ENCODE measurements at regions not wholly inside any gene's neighbourhood (a gene's known extent, or its start where the extent isn't known, plus 50 kb on each side); places are given as distances from the start of the nearest gene placed in this dataset.
"Not testable (repeated sequence)": the region's sequence is repeated elsewhere in the genome, so short reads cannot be mapped to it uniquely, and the experiment has no call there.

DNA sequence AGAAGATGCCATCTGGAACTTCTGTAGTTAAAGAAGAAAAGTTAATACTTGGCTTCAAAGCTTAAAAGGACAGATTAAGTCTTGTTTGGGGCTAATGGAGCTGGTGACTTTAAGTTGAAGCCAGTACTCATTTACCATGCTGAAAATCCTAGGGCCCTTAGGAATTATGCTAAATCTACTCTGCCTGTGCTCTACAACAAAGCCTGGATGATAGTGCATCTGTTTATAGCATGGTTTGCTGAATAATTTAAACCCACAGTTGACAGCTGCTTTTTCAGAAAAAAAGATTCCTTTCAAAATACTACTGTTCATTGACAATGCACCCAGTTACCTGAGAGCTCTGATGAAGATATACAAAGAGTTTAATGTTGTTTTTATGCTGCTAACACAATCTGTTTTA, 393.5 kb downstream of the MAT2B start:
- CTCF ChIA-PET, result no interaction called here
- no peak overlapping the region for H3K9ac ChIP-seq (replicated peaks; ENCODE audit: extremely low read depth, insufficient read depth, low read length)
- POLR2A ChIA-PET, result no interaction called here
- no peak overlapping the region for H3K27ac ChIP-seq (ENCODE audit: insufficient read depth, low read depth, low read length)
- H4K20me1 ChIP-seq (replicated peaks; ENCODE audit: control insufficient read depth, extremely low read depth, insufficient read depth, low read length), result no peaks in the 10 kb centered on the region
- H3K4me1 ChIP-seq (ENCODE audit: control insufficient read depth, extremely low read depth, insufficient read depth, low read length), result peaks cover 13% of the 10 kb centered on the region
- intact Hi-C loops (cut with micrococcal nuclease), result no loop called here
- H3K36me3 ChIP-seq (ENCODE audit: control insufficient read depth in 2 of 2, extremely low read depth in 1 of 2, insufficient read depth in 2 of 2, low read length in 2 of 2), result no peaks in the 10 kb centered on the region
- dilution Hi-C loops (cut with MboI; ENCODE audit: extremely low pct_ligation_motif_present, low sequenced_read_pairs), result no loop called here
- H3K9me1 ChIP-seq (replicated peaks; ENCODE audit: control insufficient read depth, extremely low read depth, insufficient read depth, low read length), result no peaks in the 10 kb centered on the region
- no peaks in the 10 kb centered on the region for H3K79me2 ChIP-seq (ENCODE audit: control insufficient read depth, insufficient read depth, low read length)
- no peak overlapping the region for H3K4me3 ChIP-seq (replicated peaks in 1 of 3; ENCODE audit: insufficient read depth in 1 of 3, low read depth in 1 of 3, low read length in 3 of 3)
- H3K9me3 ChIP-seq (replicated peaks; ENCODE audit: control insufficient read depth, insufficient read depth, low read length), result no peaks in the 10 kb centered on the region
- no TSS peak for BruUV-seq (replicated peaks)
- H2AFZ ChIP-seq (ENCODE audit: low read depth, low read length), result no peak overlapping the region
- TF ChIP-seq GATA2 (IDR thresholded peaks at IDR 0.05; ENCODE audit: insufficient read depth, insufficient read length, low read depth, low read length), result no peak
- TF ChIP-seq, protein P1, sequence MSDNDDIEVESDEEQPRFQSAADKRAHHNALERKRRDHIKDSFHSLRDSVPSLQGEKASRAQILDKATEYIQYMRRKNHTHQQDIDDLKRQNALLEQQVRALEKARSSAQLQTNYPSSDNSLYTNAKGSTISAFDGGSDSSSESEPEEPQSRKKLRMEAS (IDR thresholded peaks at IDR 0.05; ENCODE audit: insufficient read depth, insufficient read length), result no peak
- TF ChIP-seq, protein P2, sequence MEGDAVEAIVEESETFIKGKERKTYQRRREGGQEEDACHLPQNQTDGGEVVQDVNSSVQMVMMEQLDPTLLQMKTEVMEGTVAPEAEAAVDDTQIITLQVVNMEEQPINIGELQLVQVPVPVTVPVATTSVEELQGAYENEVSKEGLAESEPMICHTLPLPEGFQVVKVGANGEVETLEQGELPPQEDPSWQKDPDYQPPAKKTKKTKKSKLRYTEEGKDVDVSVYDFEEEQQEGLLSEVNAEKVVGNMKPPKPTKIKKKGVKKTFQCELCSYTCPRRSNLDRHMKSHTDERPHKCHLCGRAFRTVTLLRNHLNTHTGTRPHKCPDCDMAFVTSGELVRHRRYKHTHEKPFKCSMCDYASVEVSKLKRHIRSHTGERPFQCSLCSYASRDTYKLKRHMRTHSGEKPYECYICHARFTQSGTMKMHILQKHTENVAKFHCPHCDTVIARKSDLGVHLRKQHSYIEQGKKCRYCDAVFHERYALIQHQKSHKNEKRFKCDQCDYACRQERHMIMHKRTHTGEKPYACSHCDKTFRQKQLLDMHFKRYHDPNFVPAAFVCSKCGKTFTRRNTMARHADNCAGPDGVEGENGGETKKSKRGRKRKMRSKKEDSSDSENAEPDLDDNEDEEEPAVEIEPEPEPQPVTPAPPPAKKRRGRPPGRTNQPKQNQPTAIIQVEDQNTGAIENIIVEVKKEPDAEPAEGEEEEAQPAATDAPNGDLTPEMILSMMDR (IDR thresholded peaks at IDR 0.05; ENCODE audit: extremely low read depth in 1 of 2, insufficient read depth in 1 of 2, low read depth in 1 of 2, low read length in 2 of 2), result no peak
- TF ChIP-seq EZH2 (IDR thresholded peaks at IDR 0.05; ENCODE audit: borderline replicate concordance, low read depth, low read length, severe bottlenecking), result no peak
- no peak for TF ChIP-seq MYC (IDR thresholded peaks at IDR 0.05; ENCODE audit: low read depth, low read length)
- TF ChIP-seq JUN (IDR thresholded peaks at IDR 0.05; ENCODE audit: borderline replicate concordance, insufficient read depth, insufficient read length, low read depth), result no peak
- TF ChIP-seq POLR2A (IDR thresholded peaks at IDR 0.05; ENCODE audit: low read depth, low read length), result no peak
- TF ChIP-seq POLR2AphosphoS5 (IDR thresholded peaks at IDR 0.05; ENCODE audit: insufficient read depth, low read depth, low read length), result no peak
- no peak for TF ChIP-seq FOS (IDR thresholded peaks at IDR 0.05; ENCODE audit: borderline replicate concordance, insufficient read depth, low read length)
- FAIRE-seq (no peak), DNase-seq (ENCODE audit: low read depth, low spot score) (no peak)
- H3K4me2 ChIP-seq (ENCODE audit: insufficient read depth, low read length), result no peak overlapping the region
- no peaks in the 10 kb centered on the region for H3K27me3 ChIP-seq (ENCODE audit: control insufficient read depth in 2 of 2, insufficient read depth in 2 of 2, low read length in 2 of 2)

DNA sequence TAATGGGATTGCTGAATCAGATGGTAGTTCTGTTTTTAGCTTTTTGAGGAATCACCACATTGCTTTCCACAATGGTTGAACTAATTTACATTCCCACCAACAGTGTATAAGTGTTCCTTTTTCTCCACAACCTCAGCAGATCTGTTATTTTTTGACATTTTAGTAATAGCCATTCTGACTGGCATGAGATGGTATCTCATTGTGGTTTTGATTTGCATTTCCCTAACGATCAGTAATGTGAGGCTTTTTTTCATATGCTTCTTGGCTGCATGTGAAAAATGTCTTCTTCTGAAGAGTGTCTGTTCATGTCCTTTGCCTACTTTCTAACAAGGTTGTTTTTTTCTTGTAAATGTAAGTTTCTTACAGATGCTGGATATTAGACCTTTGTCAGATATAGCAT, 402.4 kb downstream of the MAT2B start:
- H3K4me3 ChIP-seq (replicated peaks in 1 of 3; ENCODE audit: insufficient read depth in 1 of 3, low read depth in 1 of 3, low read length in 3 of 3); FAIRE-seq; DNase-seq (ENCODE audit: low read depth, low spot score); H3K27me3 ChIP-seq (ENCODE audit: control insufficient read depth in 2 of 2, insufficient read depth in 2 of 2, low read length in 2 of 2); POLR2A ChIA-PET; H3K79me2 ChIP-seq (ENCODE audit: control insufficient read depth, insufficient read depth, low read length); CTCF ChIA-PET; H3K4me2 ChIP-seq (ENCODE audit: insufficient read depth, low read length); H3K36me3 ChIP-seq (ENCODE audit: control insufficient read depth in 2 of 2, extremely low read depth in 1 of 2, insufficient read depth in 2 of 2, low read length in 2 of 2); H3K4me1 ChIP-seq (ENCODE audit: control insufficient read depth, extremely low read depth, insufficient read depth, low read length); BruUV-seq (replicated peaks); H2AFZ ChIP-seq (ENCODE audit: low read depth, low read length); H4K20me1 ChIP-seq (replicated peaks; ENCODE audit: control insufficient read depth, extremely low read depth, insufficient read depth, low read length); H3K9me1 ChIP-seq (replicated peaks; ENCODE audit: control insufficient read depth, extremely low read depth, insufficient read depth, low read length); dilution Hi-C loops (cut with MboI; ENCODE audit: extremely low pct_ligation_motif_present, low sequenced_read_pairs); H3K9ac ChIP-seq (replicated peaks; ENCODE audit: extremely low read depth, insufficient read depth, low read length); H3K27ac ChIP-seq (ENCODE audit: insufficient read depth, low read depth, low read length); H3K9me3 ChIP-seq (replicated peaks; ENCODE audit: control insufficient read depth, insufficient read depth, low read length); intact Hi-C loops (cut with micrococcal nuclease): not testable (repeated sequence)

All from endothelial cell of umbilical vein (primary cell).